Smooth muscle cell (in vitro differentiated cells): ENCODE measurements at regions not wholly inside any gene's neighbourhood (a gene's known extent, or its start where the extent isn't known, plus 50 kb on each side); places are given as distances from the start of the nearest gene placed in this dataset.

ENCODE experiments used
- DNase-seq: peaks from one replicate; lab custom pipeline; 2025; ENCODE audit not compliant: unreplicated experiment; lab: John Stamatoyannopoulos, UW
- H2AFZ ChIP-seq: fragments of 200-600 bp; sonication (generic); 2 replicates; pipeline ENCODE4 v1.6.0; 2016; ENCODE audit warnings: antibody characterized with exemption, low read depth, mild to moderate bottlenecking
- H3F3A ChIP-seq: fragments of 200-600 bp; sonication (generic); 2 replicates; pipeline ENCODE4 v1.6.0; 2017; ENCODE audit warnings: antibody characterized with exemption, low read depth
- H3K27ac ChIP-seq: fragments of 200-600 bp; sonication (generic); 2 replicates; pipeline ENCODE4 v1.5.1; 2016; ENCODE audit warnings: low read depth, mild to moderate bottlenecking
- H3K27me3 ChIP-seq: fragments of 200-600 bp; sonication (generic); 2 replicates; pipeline ENCODE4 v1.6.1; 2016; ENCODE audit warnings: low read depth, mild to moderate bottlenecking
- H3K36me3 ChIP-seq: fragments of 200-600 bp; sonication (generic); 2 replicates; pipeline ENCODE4 v1.5.1; 2016; ENCODE audit warnings: low read depth
- H3K4me1 ChIP-seq: fragments of 200-600 bp; sonication (generic); 2 replicates; pipeline ENCODE4 v1.5.1; 2016; ENCODE audit warnings: low read depth
- H3K4me2 ChIP-seq: fragments of 200-600 bp; sonication (generic); 2 replicates; pipeline ENCODE4 v1.6.0; 2016; ENCODE audit warnings: mild to moderate bottlenecking
- H3K4me3 ChIP-seq: fragments of 200-600 bp; sonication (generic); 2 replicates; pipeline ENCODE4 v1.5.1; 2016; ENCODE audit warnings: mild to moderate bottlenecking
- H3K79me2 ChIP-seq: fragments of 200-600 bp; sonication (generic); 2 replicates; pipeline ENCODE4 v1.6.0; 2016; ENCODE audit warnings: low read depth, mild to moderate bottlenecking
- H3K9ac ChIP-seq: fragments of 200-600 bp; sonication (generic); 2 replicates; pipeline ENCODE4 v1.6.0; 2016; ENCODE audit warnings: low read depth
- H3K9me3 ChIP-seq: fragments of 200-600 bp; sonication (generic); replicated peaks from 2 replicates; pipeline ENCODE4 v1.5.1; 2016; ENCODE audit warnings: low read depth
- H4K20me1 ChIP-seq: fragments of 200-600 bp; sonication (generic); 2 replicates; pipeline ENCODE4 v1.6.0; 2016; ENCODE audit warnings: low read depth
- CTCF ChIP-seq: fragments of 200-600 bp; sonication (generic); IDR thresholded peaks from 2 replicates; pipeline ENCODE4 v1.5.1; 2017; ENCODE audit warnings: borderline replicate concordance, mild to moderate bottlenecking, antibody characterized with exemption; ENCODE audit not compliant: insufficient read depth, poor library complexity, severe bottlenecking
- WGBS: methylation state at CpG from one replicate; pipeline ENCODE4 v1.1.7; 2016; ENCODE audit warnings: low lambda C conversion rate; 5-methylcytosine and 5-hydroxymethylcytosine counted together

GRCh38 chr1:194252199-194252598 is 1065.8 kb upstream of the B3GALT2 start:
- H3K4me1 ChIP-seq: no peaks in the 10 kb centered on the region
- 54% methylated on average over 1 of the region's 1 CpG for WGBS
- no peak for DNase-seq

GRCh38 chr1:194241215-194241614 is 1054.8 kb upstream of the B3GALT2 start:
- Histone ChIP-seq H3K27me3 (no peaks in the 10 kb centered on the region), H3K4me2 (no peak overlapping the region), H3F3A (no peaks in the 10 kb centered on the region), H3K9ac (no peak overlapping the region), H3K79me2 (no peaks in the 10 kb centered on the region), H3K36me3 (no peaks in the 10 kb centered on the region), H3K27ac (no peak overlapping the region), H4K20me1 (no peaks in the 10 kb centered on the region), H3K9me3 (no peaks in the 10 kb centered on the region), H3K4me1 (no peaks in the 10 kb centered on the region), H2AFZ (no peak overlapping the region), H3K4me3 (no peak overlapping the region)
- WGBS: 83% methylated on average over 1 of the region's 1 CpG
- TF ChIP-seq CTCF: no peak
- no peak for DNase-seq

More at GRCh38 chr1:194252199-194252598, 1065.8 kb upstream of the B3GALT2 start:
- Histone ChIP-seq H3K4me3 (no peak overlapping the region), H2AFZ (no peak overlapping the region), H3K4me2 (no peak overlapping the region), H4K20me1 (no peaks in the 10 kb centered on the region), H3K79me2 (no peaks in the 10 kb centered on the region), H3K27me3 (no peaks in the 10 kb centered on the region), H3F3A (no peaks in the 10 kb centered on the region), H3K9me3 (no peaks in the 10 kb centered on the region), H3K27ac (no peak overlapping the region), H3K9ac (no peak overlapping the region), H3K36me3 (no peaks in the 10 kb centered on the region)
- no peak for TF ChIP-seq CTCF

GRCh38 chr1:194233069-194233468 is 1046.7 kb upstream of the B3GALT2 start:
- WGBS: 61% methylated on average over 2 of the region's 2 CpGs
- Histone ChIP-seq H3K27me3 (no peaks in the 10 kb centered on the region), H3K36me3 (no peaks in the 10 kb centered on the region), H3F3A (no peaks in the 10 kb centered on the region), H4K20me1 (no peaks in the 10 kb centered on the region), H3K9ac (no peak overlapping the region), H3K4me1 (no peaks in the 10 kb centered on the region), H2AFZ (no peak overlapping the region), H3K4me2 (no peak overlapping the region), H3K79me2 (no peaks in the 10 kb centered on the region), H3K9me3 (no peaks in the 10 kb centered on the region), H3K4me3 (no peak overlapping the region), H3K27ac (no peak overlapping the region)
- no peak for DNase-seq
- TF ChIP-seq CTCF: no peak

- Histone ChIP-seq H3K27me3 (no peaks in the 10 kb centered on the region), H3K36me3 (no peaks in the 10 kb centered on the region), H3K79me2 (no peaks in the 10 kb centered on the region), H3F3A (no peaks in the 10 kb centered on the region), H3K4me3 (no peak overlapping the region), H3K4me1 (no peaks in the 10 kb centered on the region), H3K9me3 (no peaks in the 10 kb centered on the region), H3K9ac (no peak overlapping the region), H3K27ac (no peak overlapping the region), H3K4me2 (no peak overlapping the region), H4K20me1 (no peaks in the 10 kb centered on the region), H2AFZ (no peak overlapping the region)
- TF ChIP-seq CTCF: no peak
- 91% methylated on average over 4 of the region's 4 CpGs for WGBS
- DNase-seq: no peak
Observed at GRCh38 chr1:194230351-194231144, 1044.1 kb upstream of the B3GALT2 start.
